ENCODE measurements at regions not wholly inside any gene's neighbourhood (a gene's known extent, or its start where the extent isn't known, plus 50 kb on each side); places are given as distances from the start of the nearest gene placed in this dataset.

GRCh38 chr13:107450431-107450830, 764.9 kb downstream of the LIG4 start:
- no peak for TF ChIP-seq POLR2A (IDR thresholded peaks at IDR 0.05)
- TF ChIP-seq CTCF (IDR thresholded peaks at IDR 0.05), result no peak
